ENCODE measurements at regions not wholly inside any gene's neighbourhood (a gene's known extent, or its start where the extent isn't known, plus 50 kb on each side); places are given as distances from the start of the nearest gene placed in this dataset.

GRCh38 chr12:98110536-98110935, 404.9 kb upstream of the TMPO start:
- TF ChIP-seq CTCF (IDR thresholded peaks at IDR 0.05; ENCODE audit: insufficient read depth, missing control alignments), result no peak
- FAIRE-seq (no peak), DNase-seq (ENCODE audit: insufficient read length, low spot score) (no peak)

GRCh38 chr12:98113548-98113947, 401.8 kb upstream of the TMPO start:
- TF ChIP-seq CTCF (IDR thresholded peaks at IDR 0.05; ENCODE audit: insufficient read depth, missing control alignments), result no peak
- DNase-seq (ENCODE audit: insufficient read length, low spot score) (no peak), FAIRE-seq (no peak)

- no peak for TF ChIP-seq CTCF (IDR thresholded peaks at IDR 0.05; ENCODE audit: insufficient read depth, missing control alignments)
- DNase-seq (ENCODE audit: insufficient read length, low spot score) (no peak), FAIRE-seq (no peak)
Measured at GRCh38 chr12:98121963-98122362, 393.4 kb upstream of the TMPO start.

- no peak for DNase-seq (ENCODE audit: insufficient read length, low spot score)
- no peak for TF ChIP-seq CTCF (IDR thresholded peaks at IDR 0.05; ENCODE audit: insufficient read depth, missing control alignments)
- no peak for FAIRE-seq
Measured at GRCh38 chr12:98123021-98123461, 392.3 kb upstream of the TMPO start.

GRCh38 chr12:98126637-98127335, 388.6 kb upstream of the TMPO start:
- DNase-seq (ENCODE audit: insufficient read length, low spot score) (no peak), FAIRE-seq (no peak)
- TF ChIP-seq CTCF (IDR thresholded peaks at IDR 0.05; ENCODE audit: insufficient read depth, missing control alignments), result no peak

GRCh38 chr12:98127336-98127679, 388.1 kb upstream of the TMPO start:
- no peak for TF ChIP-seq CTCF (IDR thresholded peaks at IDR 0.05; ENCODE audit: insufficient read depth, missing control alignments)
- no peak for FAIRE-seq
- DNase-seq (ENCODE audit: insufficient read length, low spot score), result no peak

- TF ChIP-seq CTCF (IDR thresholded peaks at IDR 0.05; ENCODE audit: insufficient read depth, missing control alignments), result no peak
- FAIRE-seq (no peak), DNase-seq (ENCODE audit: insufficient read length, low spot score) (no peak)
Measured at GRCh38 chr12:98127854-98128253, 387.5 kb upstream of the TMPO start.
